B cell (primary cell): ENCODE measurements at regions not wholly inside any gene's neighbourhood (a gene's known extent, or its start where the extent isn't known, plus 50 kb on each side); places are given as distances from the start of the nearest gene placed in this dataset.

Experiments
- ATAC-seq: fragments of 200-7000 bp; cut with Tn5 transposase; one replicate; pipeline ENCODE4 v1.10.0; 2021; ENCODE audit warnings: low read depth, mild to moderate bottlenecking, moderate number of reproducible peaks, moderate library complexity
- CTCF ChIA-PET: fragments of 350-600 bp; sonication (Branson Sonifier 250); formaldehyde crosslinking; loops from one replicate; lab custom pipeline; 2021; ENCODE audit warnings: antibody characterized with exemption, inconsistent platforms; lab: Charles Lee
- POLR2A ChIA-PET: fragments of 350-600 bp; sonication (Branson Sonifier 250); formaldehyde crosslinking; loops from one replicate; lab custom pipeline; 2021; ENCODE audit warnings: antibody characterized with exemption; lab: Charles Lee
- DNase-seq: peaks from one replicate; pipeline ENCODE4 v3.0.0; 2013
- H2AFZ ChIP-seq: 2 replicates; pipeline ENCODE4 v1.6.1; 2012; ENCODE audit warnings: mild to moderate bottlenecking, low read depth, low read length; ENCODE audit not compliant: insufficient read depth, poor library complexity, severe bottlenecking
- H3K27ac ChIP-seq, 2 donors: 1 replicate in 1 of 2; 2 replicates in 1 of 2; pipeline ENCODE4 v1.5.1; 2012 to 2013; ENCODE audit warnings: low read length in 2 of 2, mild to moderate bottlenecking in 2 of 2, moderate library complexity in 1 of 2
- H3K27me3 ChIP-seq, 4 experiments: fragments of 200-600 bp in 1 of 4; sonication (generic) in 1 of 4; replicated peaks in 1 of 4; 1 replicate in 2 of 4; 2 replicates in 2 of 4; pipeline versions ENCODE4 v1.6.1 to v1.7.0; 2013 to 2016; ENCODE audit warnings: low read length in 3 of 4, mild to moderate bottlenecking in 2 of 4, mixed read lengths in 1 of 4, moderate library complexity in 1 of 4; ENCODE audit not compliant: insufficient read depth in 4 of 4, control insufficient read depth in 3 of 4; ENCODE audit errors: control extremely low read depth in 1 of 4
- H3K36me3 ChIP-seq, 2 experiments: replicated peaks in 1 of 2; 1 replicate in 1 of 2; 2 replicates in 1 of 2; pipeline versions ENCODE4 v1.6.1 to v1.7.1; 2013; ENCODE audit warnings: low read length in 1 of 2; ENCODE audit not compliant: insufficient read depth in 2 of 2, control insufficient read depth in 1 of 2; ENCODE audit errors: control extremely low read depth in 1 of 2, extremely low read depth in 1 of 2
- H3K4me1 ChIP-seq, 2 donors: fragments of 200-600 bp in 1 of 2; sonication (generic) in 1 of 2; 1 replicate in 1 of 2; 2 replicates in 1 of 2; pipeline versions ENCODE4 v1.5.1 to v1.6.1; 2013 to 2017; ENCODE audit warnings: low read length in 2 of 2; ENCODE audit not compliant: control insufficient read depth in 2 of 2, insufficient read depth in 2 of 2
- H3K4me2 ChIP-seq: replicated peaks from 2 replicates; pipeline ENCODE3; 2012; ENCODE audit warnings: mild to moderate bottlenecking, low read depth, low read length; ENCODE audit not compliant: poor library complexity, severe bottlenecking
- H3K4me3 ChIP-seq, 5 experiments: fragments of 200-600 bp in 1 of 5; sonication (generic) in 1 of 5; 1 replicate in 3 of 5; 2 replicates in 2 of 5; pipeline versions ENCODE4 v1.5.1 to v1.7.0; 2011 to 2016; ENCODE audit warnings: low read length in 4 of 5, mild to moderate bottlenecking in 4 of 5, low read depth in 2 of 5, control low read depth in 1 of 5, moderate library complexity in 1 of 5; ENCODE audit not compliant: insufficient read depth in 1 of 5; ENCODE audit errors: control extremely low read depth in 1 of 5, extremely low read depth in 1 of 5
- H3K79me2 ChIP-seq: fragments of 200-600 bp; sonication (generic); one replicate; pipeline ENCODE4 v1.6.0; 2016; ENCODE audit warnings: low read length; ENCODE audit not compliant: control insufficient read depth, insufficient read depth
- H3K9ac ChIP-seq: fragments of 200-600 bp; sonication (generic); 2 replicates; pipeline ENCODE4 v1.6.1; 2017; ENCODE audit warnings: mild to moderate bottlenecking, low read length, moderate library complexity
- H3K9me3 ChIP-seq, 3 donors: one replicate each; pipeline versions ENCODE4 v1.6.1 to v1.7.1; 2013; ENCODE audit warnings: low read length in 2 of 3; ENCODE audit not compliant: control insufficient read depth in 2 of 3, insufficient read depth in 1 of 3; ENCODE audit errors: control extremely low read depth in 1 of 3
- H4K20me1 ChIP-seq: 2 replicates; pipeline ENCODE4 v1.6.0; 2012; ENCODE audit warnings: mild to moderate bottlenecking, low read length; ENCODE audit not compliant: insufficient read depth, control insufficient read depth, poor library complexity, severe bottlenecking
- H3K27ac Mint-ChIP-seq: one replicate; pipeline ENCODE4 v1.8.0; 2021; ENCODE audit warnings: mixed read lengths
- H3K27me3 Mint-ChIP-seq: one replicate; pipeline ENCODE4 v1.8.0; 2021; ENCODE audit warnings: mixed read lengths
- H3K4me1 Mint-ChIP-seq: one replicate; pipeline ENCODE4 v1.8.0; 2021; ENCODE audit warnings: mixed read lengths
- H3K4me3 Mint-ChIP-seq: one replicate; pipeline ENCODE4 v1.8.0; 2021; ENCODE audit warnings: mixed read lengths
- H3K9me3 Mint-ChIP-seq: one replicate; pipeline ENCODE4 v1.8.0; 2022; ENCODE audit warnings: mixed read lengths; ENCODE audit not compliant: insufficient read depth
- EZH2 ChIP-seq: IDR thresholded peaks from 2 replicates; pipeline ENCODE4 v1.6.1; 2012; ENCODE audit warnings: borderline replicate concordance, low read depth, mild to moderate bottlenecking, moderate library complexity, low read length; ENCODE audit not compliant: insufficient read depth, poor library complexity, severe bottlenecking
- WGBS: methylation state at CpG from one replicate; pipeline ENCODE4 v1.1.5; 2013; ENCODE audit warnings: missing lambda C conversion rate; ENCODE audit not compliant: insufficient coverage; 5-methylcytosine and 5-hydroxymethylcytosine counted together
- intact Hi-C: fragments of 100-400 bp; cut with micrococcal nuclease; formaldehyde crosslinking; loops from one replicate; pipeline ENCODE4 v1.10.0; 2022
- TF ChIP-seq, protein P1 (sequence below): fragments of 200-600 bp; IDR thresholded peaks from one replicate; pipeline ENCODE4 v1.8.0; 2022; ENCODE audit warnings: antibody characterized with exemption, mild to moderate bottlenecking

DNA sequence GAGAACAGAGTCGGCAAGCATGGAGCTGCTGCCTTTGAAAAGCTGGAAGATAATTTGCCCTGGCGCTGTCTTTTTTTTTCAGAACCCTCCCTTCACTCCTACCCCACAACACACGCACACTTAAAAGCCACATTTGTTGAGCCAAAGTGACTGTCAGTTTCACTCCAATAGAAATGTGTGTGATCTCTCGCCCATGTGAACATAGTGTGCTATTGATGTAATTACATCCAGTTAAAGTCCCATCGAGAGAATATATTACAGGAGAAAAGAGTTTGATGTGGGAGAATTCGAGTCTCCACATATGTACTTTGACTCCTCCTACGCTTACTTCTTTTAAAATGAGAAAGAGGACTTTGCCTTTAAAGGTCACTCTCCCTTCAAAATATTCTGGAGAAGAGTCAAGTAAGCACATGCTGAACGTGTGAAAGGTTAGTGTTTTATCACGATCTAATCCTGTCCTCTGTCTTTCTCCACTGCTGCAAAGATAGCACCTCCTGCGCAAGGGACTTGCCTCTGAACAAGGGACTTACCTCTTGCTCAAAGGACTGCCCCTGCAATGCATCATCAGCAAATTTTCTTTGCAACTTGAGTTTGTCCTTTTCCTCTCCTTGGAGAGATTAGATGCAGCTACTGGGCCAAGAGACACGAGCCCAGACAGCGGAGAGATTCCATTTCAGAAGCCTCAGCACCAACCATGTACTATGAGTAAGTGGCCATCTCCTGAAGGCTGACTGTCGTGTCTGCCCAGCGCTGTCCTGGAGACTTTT is 613.9 kb downstream of the PTPRU start:
- CTCF ChIA-PET: no interaction called here
- ATAC-seq: no peak

More for the DNA sequence above, 613.9 kb downstream of the PTPRU start:
- Histone ChIP-seq H3K9me3 (peaks cover 0 to 15% (median 0%) of the 10 kb centered on the region in 3 donors), H2AFZ (no peak overlapping the region), H3K4me3 (no peak overlapping the region), H4K20me1 (no peaks in the 10 kb centered on the region), H3K4me1 (no peaks in the 10 kb centered on the region), H3K27ac (no peak overlapping the region), H3K36me3 (no peaks in the 10 kb centered on the region), H3K79me2 (no peaks in the 10 kb centered on the region), H3K4me2 (no peak overlapping the region), H3K27me3 (peaks cover 0 to 7% (median 0%) of the 10 kb centered on the region in 4 experiments), H3K9ac (no peak overlapping the region)
- POLR2A ChIA-PET: no interaction called here
- 87% methylated on average over 5 of the region's 14 CpGs for WGBS
- no peak overlapping the region for H3K4me3 Mint-ChIP-seq
- H3K27me3 Mint-ChIP-seq: peaks cover 16% of the 10 kb centered on the region
- intact Hi-C loops: no loop called here
- TF ChIP-seq, protein P1, sequence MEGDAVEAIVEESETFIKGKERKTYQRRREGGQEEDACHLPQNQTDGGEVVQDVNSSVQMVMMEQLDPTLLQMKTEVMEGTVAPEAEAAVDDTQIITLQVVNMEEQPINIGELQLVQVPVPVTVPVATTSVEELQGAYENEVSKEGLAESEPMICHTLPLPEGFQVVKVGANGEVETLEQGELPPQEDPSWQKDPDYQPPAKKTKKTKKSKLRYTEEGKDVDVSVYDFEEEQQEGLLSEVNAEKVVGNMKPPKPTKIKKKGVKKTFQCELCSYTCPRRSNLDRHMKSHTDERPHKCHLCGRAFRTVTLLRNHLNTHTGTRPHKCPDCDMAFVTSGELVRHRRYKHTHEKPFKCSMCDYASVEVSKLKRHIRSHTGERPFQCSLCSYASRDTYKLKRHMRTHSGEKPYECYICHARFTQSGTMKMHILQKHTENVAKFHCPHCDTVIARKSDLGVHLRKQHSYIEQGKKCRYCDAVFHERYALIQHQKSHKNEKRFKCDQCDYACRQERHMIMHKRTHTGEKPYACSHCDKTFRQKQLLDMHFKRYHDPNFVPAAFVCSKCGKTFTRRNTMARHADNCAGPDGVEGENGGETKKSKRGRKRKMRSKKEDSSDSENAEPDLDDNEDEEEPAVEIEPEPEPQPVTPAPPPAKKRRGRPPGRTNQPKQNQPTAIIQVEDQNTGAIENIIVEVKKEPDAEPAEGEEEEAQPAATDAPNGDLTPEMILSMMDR: no peak
- no peak for TF ChIP-seq EZH2
- H3K9me3 Mint-ChIP-seq: no peaks in the 10 kb centered on the region
- H3K4me1 Mint-ChIP-seq: no peaks in the 10 kb centered on the region
- H3K27ac Mint-ChIP-seq: no peak overlapping the region
- no peak for DNase-seq
